DOHH2 (cell line): ENCODE measurements at regions not wholly inside any gene's neighbourhood (a gene's known extent, or its start where the extent isn't known, plus 50 kb on each side); places are given as distances from the start of the nearest gene placed in this dataset.

Experiments
- H3F3A ChIP-seq: fragments of 200-600 bp; sonication (generic), shearing (Covaris generic); 2 replicates; pipeline ENCODE4 v1.6.0; 2016; ENCODE audit warnings: antibody characterized with exemption, mild to moderate bottlenecking; ENCODE audit not compliant: control insufficient read depth, insufficient read depth
- H3K27ac ChIP-seq: fragments of 200-600 bp; sonication (generic); 2 replicates; pipeline ENCODE4 v1.5.1; 2014; ENCODE audit warnings: low read depth, mild to moderate bottlenecking, low read length, moderate library complexity
- H3K27me3 ChIP-seq: fragments of 200-600 bp; sonication (generic); 2 replicates; pipeline ENCODE4 v1.6.1; 2014; ENCODE audit warnings: mild to moderate bottlenecking, low read length, mixed read lengths; ENCODE audit not compliant: control insufficient read depth
- H3K36me3 ChIP-seq: fragments of 200-600 bp; sonication (generic); 2 replicates; pipeline ENCODE4 v1.6.1; 2014; ENCODE audit warnings: mild to moderate bottlenecking, low read length, moderate library complexity, mixed read lengths; ENCODE audit not compliant: control insufficient read depth
- H3K4me1 ChIP-seq: fragments of 200-600 bp; sonication (generic); 2 replicates; pipeline ENCODE4 v1.6.1; 2014; ENCODE audit warnings: mild to moderate bottlenecking, low read length, mixed read lengths; ENCODE audit not compliant: control insufficient read depth
- H3K4me2 ChIP-seq: fragments of 200-600 bp; sonication (generic); 2 replicates; pipeline ENCODE4 v1.6.0; 2014; ENCODE audit warnings: mild to moderate bottlenecking, low read length, moderate library complexity
- H3K4me3 ChIP-seq: fragments of 200-600 bp; sonication (generic); 2 replicates; pipeline ENCODE4 v1.5.1; 2014; ENCODE audit warnings: mild to moderate bottlenecking, low read length, mixed read lengths
- H3K79me2 ChIP-seq: fragments of 200-600 bp; sonication (generic); 2 replicates; pipeline ENCODE4 v1.6.1; 2014; ENCODE audit warnings: mild to moderate bottlenecking, low read length, mixed read lengths; ENCODE audit not compliant: control insufficient read depth
- H3K9me2 ChIP-seq: fragments of 200-600 bp; sonication (generic); replicated peaks from 2 replicates; pipeline ENCODE4 v1.6.1; 2014; ENCODE audit warnings: mild to moderate bottlenecking, low read length, mixed read lengths; ENCODE audit not compliant: control insufficient read depth
- H3K9me3 ChIP-seq: fragments of 200-600 bp; sonication (generic); 2 replicates; pipeline ENCODE4 v1.6.1; 2014; ENCODE audit warnings: antibody characterized with exemption, low read length, mixed read lengths; ENCODE audit not compliant: control insufficient read depth, insufficient read depth
- H4K20me1 ChIP-seq: fragments of 200-600 bp; sonication (generic); 2 replicates; pipeline ENCODE4 v1.6.0; 2014; ENCODE audit warnings: low read depth, mild to moderate bottlenecking, antibody characterized with exemption, low read length, moderate library complexity; ENCODE audit not compliant: control insufficient read depth, insufficient read depth
- EZH2phosphoT487 ChIP-seq: fragments of 200-600 bp; sonication (generic); IDR thresholded peaks from 2 replicates; pipeline ENCODE4 v1.6.1; 2017; ENCODE audit warnings: borderline replicate concordance, mild to moderate bottlenecking, antibody characterized with exemption, low read length, moderate library complexity, mixed read lengths
- TF ChIP-seq, protein P1 (sequence below): fragments of 200-600 bp; sonication (generic); IDR thresholded peaks from one replicate; pipeline ENCODE4 v1.5.1; 2014; ENCODE audit warnings: antibody characterized with exemption, mild to moderate bottlenecking, low read depth, low read length; ENCODE audit not compliant: poor library complexity, severe bottlenecking

DNA sequence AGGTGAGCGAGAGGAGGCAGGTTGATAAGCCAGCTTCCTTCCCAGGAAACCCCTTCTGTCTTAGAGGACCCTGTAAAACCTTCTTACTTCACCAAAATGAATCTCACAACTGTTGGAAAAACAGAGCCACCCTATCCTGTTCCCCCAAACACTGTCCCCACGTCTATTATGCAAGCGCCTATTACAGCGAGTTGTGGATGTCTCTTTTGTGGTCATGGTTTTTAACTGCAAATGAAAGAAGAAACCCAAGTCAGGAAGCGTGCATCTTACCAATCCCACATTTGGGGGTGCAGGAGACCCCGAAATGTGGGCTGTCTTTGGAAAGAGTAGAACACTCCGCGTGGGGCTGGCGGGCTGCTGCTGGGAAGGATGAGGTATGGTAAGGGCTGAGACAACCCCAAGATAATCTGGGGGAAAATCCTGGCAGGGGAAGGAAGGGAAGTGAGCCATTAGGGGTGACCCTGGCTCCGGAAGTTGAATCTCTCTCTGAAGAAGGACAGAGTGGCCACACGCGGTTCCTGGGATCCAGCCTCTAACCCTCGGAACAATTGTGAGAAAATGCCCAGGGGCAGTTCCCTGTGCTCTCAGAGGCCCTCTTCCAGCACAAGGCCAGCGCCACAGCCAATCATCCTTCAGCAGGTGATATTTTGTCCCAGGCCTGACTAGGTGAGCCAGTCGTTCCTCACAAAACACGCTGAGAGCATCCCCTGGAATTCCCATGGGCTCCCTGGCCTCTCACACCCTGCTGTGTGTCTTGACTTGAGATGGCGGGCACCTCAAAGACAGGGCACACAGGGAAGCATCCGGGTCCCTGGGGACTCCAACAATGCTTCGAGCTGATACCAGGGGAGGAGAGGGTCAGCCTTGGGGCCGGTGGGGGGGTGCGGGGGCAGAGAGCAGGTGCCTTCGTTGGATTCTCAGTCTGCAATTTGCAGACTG, 168.5 kb upstream of the IRF2BP2 start:
- Histone ChIP-seq H3K4me1 (no peaks in the 10 kb centered on the region), H3F3A (no peaks in the 10 kb centered on the region), H3K27me3 (peaks cover 59% of the 10 kb centered on the region), H3K27ac (no peak overlapping the region), H3K9me2 (no peaks in the 10 kb centered on the region), H3K4me2 (no peak overlapping the region), H3K36me3 (no peaks in the 10 kb centered on the region), H3K4me3 (no peak overlapping the region), H4K20me1 (no peaks in the 10 kb centered on the region), H3K79me2 (no peaks in the 10 kb centered on the region), H3K9me3 (no peaks in the 10 kb centered on the region)
- TF ChIP-seq, protein P1, sequence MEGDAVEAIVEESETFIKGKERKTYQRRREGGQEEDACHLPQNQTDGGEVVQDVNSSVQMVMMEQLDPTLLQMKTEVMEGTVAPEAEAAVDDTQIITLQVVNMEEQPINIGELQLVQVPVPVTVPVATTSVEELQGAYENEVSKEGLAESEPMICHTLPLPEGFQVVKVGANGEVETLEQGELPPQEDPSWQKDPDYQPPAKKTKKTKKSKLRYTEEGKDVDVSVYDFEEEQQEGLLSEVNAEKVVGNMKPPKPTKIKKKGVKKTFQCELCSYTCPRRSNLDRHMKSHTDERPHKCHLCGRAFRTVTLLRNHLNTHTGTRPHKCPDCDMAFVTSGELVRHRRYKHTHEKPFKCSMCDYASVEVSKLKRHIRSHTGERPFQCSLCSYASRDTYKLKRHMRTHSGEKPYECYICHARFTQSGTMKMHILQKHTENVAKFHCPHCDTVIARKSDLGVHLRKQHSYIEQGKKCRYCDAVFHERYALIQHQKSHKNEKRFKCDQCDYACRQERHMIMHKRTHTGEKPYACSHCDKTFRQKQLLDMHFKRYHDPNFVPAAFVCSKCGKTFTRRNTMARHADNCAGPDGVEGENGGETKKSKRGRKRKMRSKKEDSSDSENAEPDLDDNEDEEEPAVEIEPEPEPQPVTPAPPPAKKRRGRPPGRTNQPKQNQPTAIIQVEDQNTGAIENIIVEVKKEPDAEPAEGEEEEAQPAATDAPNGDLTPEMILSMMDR: no peak
- TF ChIP-seq EZH2phosphoT487: no peak

DNA sequence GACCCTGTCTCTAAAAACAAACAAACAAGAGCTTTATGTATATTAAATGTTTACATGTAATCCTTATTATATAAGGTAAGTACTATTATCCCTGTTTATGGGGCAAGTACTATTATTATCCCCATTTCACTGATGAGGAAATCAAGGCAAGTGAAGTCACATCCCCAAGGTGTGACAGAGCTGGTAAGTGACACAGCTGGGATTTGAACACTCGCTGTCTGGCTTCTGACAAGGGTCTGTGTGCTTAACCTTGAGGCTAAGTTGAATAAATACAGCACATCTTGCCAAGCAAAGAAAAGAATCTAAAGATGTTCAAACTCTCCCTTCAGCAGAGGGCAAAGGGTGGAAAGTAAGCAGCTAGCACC, 167.9 kb upstream of the IRF2BP2 start:
- TF ChIP-seq EZH2phosphoT487: no peak
- no peaks in the 10 kb centered on the region for H4K20me1 ChIP-seq
- H3K79me2 ChIP-seq: no peaks in the 10 kb centered on the region
- H3K36me3 ChIP-seq: no peaks in the 10 kb centered on the region
- H3K9me3 ChIP-seq: no peaks in the 10 kb centered on the region
- H3K4me3 ChIP-seq: no peak overlapping the region
- no peak overlapping the region for H3K27ac ChIP-seq
- H3K4me1 ChIP-seq: no peaks in the 10 kb centered on the region; the same call in 1 of the 2 replicates
- peaks cover 56% of the 10 kb centered on the region for H3K27me3 ChIP-seq
- no peaks in the 10 kb centered on the region for H3K9me2 ChIP-seq
- H3K4me2 ChIP-seq: no peak overlapping the region
- no peaks in the 10 kb centered on the region for H3F3A ChIP-seq

DNA sequence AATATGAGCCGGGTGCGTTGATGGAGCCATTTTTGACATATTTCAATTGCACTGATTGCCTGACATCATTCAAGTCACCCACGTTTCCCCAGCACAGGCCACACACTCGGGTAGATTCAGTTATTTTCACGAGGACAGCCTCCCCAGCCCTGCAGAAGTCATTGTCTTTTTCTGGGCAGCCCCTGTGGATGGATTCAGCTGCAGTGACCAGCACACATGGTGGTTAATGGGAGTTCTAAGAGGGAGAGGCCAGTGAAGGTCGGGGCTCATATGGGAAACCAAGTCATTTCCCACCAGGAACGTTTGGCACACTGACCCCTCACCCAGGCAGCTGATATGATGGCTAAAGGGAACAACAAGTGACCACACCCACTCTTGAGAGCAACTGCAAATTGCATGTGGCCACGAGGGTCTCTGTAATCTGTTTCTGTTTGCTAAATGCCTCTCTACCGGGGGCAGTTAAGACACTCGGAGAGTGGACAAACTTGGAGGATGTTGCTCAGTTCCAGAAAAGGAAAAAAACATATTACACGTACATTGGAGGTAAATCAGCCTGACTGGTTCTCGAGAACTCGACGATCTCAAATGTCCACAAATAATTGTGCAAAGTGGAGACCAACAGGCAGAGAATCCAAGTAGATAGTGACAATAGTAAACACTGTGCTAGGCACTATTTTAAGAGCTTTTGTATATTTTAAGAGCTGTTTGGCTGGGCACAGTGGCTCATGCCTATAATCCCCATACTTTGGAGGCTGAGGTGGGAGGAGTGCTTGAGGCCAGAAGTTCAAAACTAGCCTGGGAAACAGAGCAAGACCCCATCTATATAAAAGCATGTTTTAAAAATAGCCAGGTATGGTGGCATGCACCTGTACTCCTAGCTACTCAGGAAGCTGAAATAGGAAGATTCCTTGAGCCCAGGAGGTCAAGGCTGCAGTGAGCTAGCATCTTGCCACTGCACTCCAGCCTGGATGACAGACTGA, 167.2 kb upstream of the IRF2BP2 start:
- Histone ChIP-seq H3K9me3 (no peaks in the 10 kb centered on the region), H3K4me2 (no peak overlapping the region), H3K4me1 (peaks cover 6% of the 10 kb centered on the region), H3F3A (no peaks in the 10 kb centered on the region), H3K36me3 (no peaks in the 10 kb centered on the region), H4K20me1 (no peaks in the 10 kb centered on the region), H3K27ac (no peak overlapping the region), H3K79me2 (no peaks in the 10 kb centered on the region), H3K9me2 (no peaks in the 10 kb centered on the region), H3K27me3 (peaks cover 51% of the 10 kb centered on the region), H3K4me3 (no peak overlapping the region)
- no peak for TF ChIP-seq EZH2phosphoT487
- TF ChIP-seq, protein P1: no peak
